ENCODE measurements at regions not wholly inside any gene's neighbourhood (a gene's known extent, or its start where the extent isn't known, plus 50 kb on each side); places are given as distances from the start of the nearest gene placed in this dataset.
"Not testable (repeated sequence)": the region's sequence is repeated elsewhere in the genome, so short reads cannot be mapped to it uniquely, and the experiment has no call there.

- no peak overlapping the region for H3K27ac Mint-ChIP-seq
- no peaks in the 10 kb centered on the region for H3K4me1 Mint-ChIP-seq (ENCODE audit: low read depth in 2 of 2)
- no peak overlapping the region for H3K4me3 Mint-ChIP-seq
- no peaks in the 10 kb centered on the region for H3K9me3 Mint-ChIP-seq
- no peak for ATAC-seq
- no peak for DNase-seq (ENCODE audit: low spot score)
- H3K36me3 Mint-ChIP-seq: no peaks in the 10 kb centered on the region
- H3K27me3 Mint-ChIP-seq: peaks cover 4 to 7% of the 10 kb centered on the region in 2 donors
Observed at GRCh38 chr13:44840131-44840530, 149.1 kb downstream of the NUFIP1 start.

- Mint-ChIP-seq H3K4me3 (no peak overlapping the region), H3K36me3 (no peaks in the 10 kb centered on the region), H3K4me1 (ENCODE audit: low read depth in 2 of 2) (no peaks in the 10 kb centered on the region), H3K27me3 (peaks cover 6 to 7% of the 10 kb centered on the region in 2 donors), H3K27ac (no peak overlapping the region), H3K9me3 (no peaks in the 10 kb centered on the region)
- ATAC-seq (no peak), DNase-seq (ENCODE audit: low spot score) (no peak)
Observed at GRCh38 chr13:44837250-44837649, 152.0 kb downstream of the NUFIP1 start.

- no peaks in the 10 kb centered on the region for H3K9me3 Mint-ChIP-seq
- H3K36me3 Mint-ChIP-seq: no peaks in the 10 kb centered on the region
- H3K4me1 Mint-ChIP-seq (ENCODE audit: low read depth in 2 of 2): no peaks in the 10 kb centered on the region
- peaks cover 0 to 2% of the 10 kb centered on the region in 2 donors for H3K27me3 Mint-ChIP-seq
- ATAC-seq (no peak), DNase-seq (ENCODE audit: low spot score) (no peak)
- H3K4me3 Mint-ChIP-seq: no peak overlapping the region
- H3K27ac Mint-ChIP-seq: no peak overlapping the region
Observed at GRCh38 chr13:44834404-44834803, 154.9 kb downstream of the NUFIP1 start.

GRCh38 chr13:44833626-44834025, 155.6 kb downstream of the NUFIP1 start:
- no peaks in the 10 kb centered on the region for H3K9me3 Mint-ChIP-seq
- peaks cover 0 to 2% of the 10 kb centered on the region in 2 donors for H3K27me3 Mint-ChIP-seq
- H3K36me3 Mint-ChIP-seq: no peaks in the 10 kb centered on the region
- no peak overlapping the region for H3K4me3 Mint-ChIP-seq
- H3K4me1 Mint-ChIP-seq (ENCODE audit: low read depth in 2 of 2): no peaks in the 10 kb centered on the region
- no peak overlapping the region for H3K27ac Mint-ChIP-seq
- ATAC-seq (no peak), DNase-seq (ENCODE audit: low spot score) (no peak)

- H3K4me3 Mint-ChIP-seq: no peak overlapping the region
- DNase-seq (ENCODE audit: low spot score): no peak
- H3K4me1 Mint-ChIP-seq (ENCODE audit: low read depth in 2 of 2): no peaks in the 10 kb centered on the region
- ATAC-seq: no peak
- H3K36me3 Mint-ChIP-seq: no peaks in the 10 kb centered on the region
- H3K27ac Mint-ChIP-seq: no peak overlapping the region
- no peaks in the 10 kb centered on the region for H3K9me3 Mint-ChIP-seq
- H3K27me3 Mint-ChIP-seq: peaks cover 0 to 2% of the 10 kb centered on the region in 2 donors
Observed at GRCh38 chr13:44833139-44833538, 156.1 kb downstream of the NUFIP1 start.

GRCh38 chr13:44826591-44827350, 162.5 kb downstream of the NUFIP1 start:
- DNase-seq (ENCODE audit: low spot score) (no peak), ATAC-seq (no peak)
- Mint-ChIP-seq H3K9me3 (no peaks in the 10 kb centered on the region), H3K27ac (no peak overlapping the region), H3K4me1 (ENCODE audit: low read depth in 2 of 2) (no peaks in the 10 kb centered on the region), H3K36me3 (no peaks in the 10 kb centered on the region), H3K27me3 (peaks cover 0 to 10% of the 10 kb centered on the region in 2 donors), H3K4me3 (no peak overlapping the region)

- no peak for ATAC-seq
Observed at GRCh38 chr13:44825953-44826352, 163.3 kb downstream of the NUFIP1 start.

GRCh38 chr13:44823555-44823954, 165.7 kb downstream of the NUFIP1 start:
- not testable (repeated sequence) for DNase-seq (ENCODE audit: low spot score); H3K27ac Mint-ChIP-seq; H3K4me1 Mint-ChIP-seq (ENCODE audit: low read depth in 2 of 2); ATAC-seq; H3K9me3 Mint-ChIP-seq; H3K36me3 Mint-ChIP-seq; H3K4me3 Mint-ChIP-seq
- peaks cover 3 to 24% of the 10 kb centered on the region in 2 donors for H3K27me3 Mint-ChIP-seq

More at GRCh38 chr13:44825953-44826352, 163.3 kb downstream of the NUFIP1 start:
- no peaks in the 10 kb centered on the region for H3K36me3 Mint-ChIP-seq
- H3K4me3 Mint-ChIP-seq: no peak overlapping the region
- no peak overlapping the region for H3K27ac Mint-ChIP-seq
- no peaks in the 10 kb centered on the region for H3K9me3 Mint-ChIP-seq
- DNase-seq (ENCODE audit: low spot score): no peak
- peaks cover 0 to 10% of the 10 kb centered on the region in 2 donors for H3K27me3 Mint-ChIP-seq
- no peaks in the 10 kb centered on the region for H3K4me1 Mint-ChIP-seq (ENCODE audit: low read depth in 2 of 2)

GRCh38 chr13:44822291-44822690, 167.0 kb downstream of the NUFIP1 start:
- no peak overlapping the region for H3K27ac Mint-ChIP-seq

GRCh38 chr13:44819772-44820171, 169.5 kb downstream of the NUFIP1 start:
- Mint-ChIP-seq H3K4me1 (ENCODE audit: low read depth in 2 of 2) (peaks cover 4% of the 10 kb centered on the region in 2 donors), H3K36me3 (no peaks in the 10 kb centered on the region), H3K4me3 (no peak overlapping the region), H3K27ac (no peak overlapping the region), H3K9me3 (no peaks in the 10 kb centered on the region), H3K27me3 (peaks cover 8 to 25% of the 10 kb centered on the region in 2 donors)
- ATAC-seq: no peak
- no peak for DNase-seq (ENCODE audit: low spot score)

More at GRCh38 chr13:44822291-44822690, 167.0 kb downstream of the NUFIP1 start:
- H3K4me1 Mint-ChIP-seq (ENCODE audit: low read depth in 2 of 2): peaks cover 4% of the 10 kb centered on the region in 2 donors
- no peaks in the 10 kb centered on the region for H3K9me3 Mint-ChIP-seq
- peaks cover 6 to 24% of the 10 kb centered on the region in 2 donors for H3K27me3 Mint-ChIP-seq
- no peak overlapping the region for H3K4me3 Mint-ChIP-seq
- no peaks in the 10 kb centered on the region for H3K36me3 Mint-ChIP-seq
- DNase-seq (ENCODE audit: low spot score) (no peak), ATAC-seq (no peak)

GRCh38 chr13:44819245-44819644, 170.0 kb downstream of the NUFIP1 start:
- Mint-ChIP-seq H3K4me1 (ENCODE audit: low read depth in 2 of 2) (peaks cover 4% of the 10 kb centered on the region in 2 donors), H3K4me3 (no peak overlapping the region), H3K27ac (no peak overlapping the region), H3K36me3 (no peaks in the 10 kb centered on the region), H3K9me3 (no peaks in the 10 kb centered on the region), H3K27me3 (peaks cover 8 to 25% of the 10 kb centered on the region in 2 donors)
- ATAC-seq: peak; percentile 15 to 48
- no peak for DNase-seq (ENCODE audit: low spot score)

GRCh38 chr13:44818428-44818827, 170.8 kb downstream of the NUFIP1 start:
- no peaks in the 10 kb centered on the region for H3K9me3 Mint-ChIP-seq
- no peaks in the 10 kb centered on the region for H3K36me3 Mint-ChIP-seq
- DNase-seq (ENCODE audit: low spot score): no peak
- peaks cover 8 to 31% of the 10 kb centered on the region in 2 donors for H3K27me3 Mint-ChIP-seq
- H3K4me1 Mint-ChIP-seq (ENCODE audit: low read depth in 2 of 2): peaks cover 4% of the 10 kb centered on the region in 2 donors
- no peak for ATAC-seq
- H3K4me3 Mint-ChIP-seq: no peak overlapping the region
- H3K27ac Mint-ChIP-seq: no peak overlapping the region

- ATAC-seq (no peak), DNase-seq (ENCODE audit: low spot score) (no peak)
- Mint-ChIP-seq H3K4me3 (no peak overlapping the region), H3K4me1 (ENCODE audit: low read depth in 2 of 2) (peaks cover 4% of the 10 kb centered on the region in 2 donors), H3K27ac (no peak overlapping the region), H3K9me3 (no peaks in the 10 kb centered on the region), H3K36me3 (no peaks in the 10 kb centered on the region), H3K27me3 (peaks cover 8 to 35% of the 10 kb centered on the region in 2 donors)
Observed at GRCh38 chr13:44818016-44818415, 171.3 kb downstream of the NUFIP1 start.

- H3K4me1 Mint-ChIP-seq (ENCODE audit: low read depth in 2 of 2): peaks cover 4% of the 10 kb centered on the region in 2 donors
- no peak overlapping the region for H3K4me3 Mint-ChIP-seq
- H3K27ac Mint-ChIP-seq: no peak overlapping the region
- no peak for ATAC-seq
- no peak for DNase-seq (ENCODE audit: low spot score)
- no peaks in the 10 kb centered on the region for H3K9me3 Mint-ChIP-seq
- H3K27me3 Mint-ChIP-seq: peaks cover 8 to 42% of the 10 kb centered on the region in 2 donors
- H3K36me3 Mint-ChIP-seq: no peaks in the 10 kb centered on the region
Observed at GRCh38 chr13:44817131-44817671, 172.1 kb downstream of the NUFIP1 start.

Data from natural killer cell treated with Interleukin-12 subunit alpha and Interleukin-12 subunit beta and Interleukin-15 and Interleukin-18, amount 100 ng/mL, for 72 hours (primary cell).